ENCODE measurements at regions not wholly inside any gene's neighbourhood (a gene's known extent, or its start where the extent isn't known, plus 50 kb on each side); places are given as distances from the start of the nearest gene placed in this dataset.
A peak's percentile ranks its signal among the peaks of the same experiment; 100 is the strongest.

GRCh38 chr17:71412803-71413202 is 708.0 kb upstream of the SOX9 start:
- Histone ChIP-seq H3K36me3 (ENCODE audit: control insufficient read depth, insufficient read depth, low read length) (no peaks in the 10 kb centered on the region), H3K27ac (ENCODE audit: low read length) (no peak overlapping the region; the same call in 1 of the 2 replicates), H3K9me3 (ENCODE audit: control insufficient read depth, insufficient read depth, low read depth, low read length) (peaks cover 7% of the 10 kb centered on the region; the same call in 1 of the 2 replicates), H3K4me1 (ENCODE audit: control insufficient read depth, insufficient read depth, low read length) (no peaks in the 10 kb centered on the region), H3K27me3 (ENCODE audit: control insufficient read depth, insufficient read depth, low read length) (no peaks in the 10 kb centered on the region), H3K4me3 (ENCODE audit: low read depth in 2 of 2, low read length in 2 of 2) (no peak overlapping the region)
- ChIA-PET CTCF (no interaction called here), POLR2A (interaction anchor here (0.5 kb wide), 1 partner anchor 40 kb away, joined by 3 read pairs; no protein-coding TSS in a partner anchor)
- intact Hi-C loops (cut with micrococcal nuclease; ENCODE audit: unreplicated experiment) (no loop called here), in situ Hi-C loops (cut with HindIII; ENCODE audit: low pct_unique_long_range_greater_than_20kb, low sequenced_read_pairs) (no loop called here)
- TF ChIP-seq SIN3A (IDR thresholded peaks at IDR 0.05; ENCODE audit: borderline replicate concordance, insufficient read depth, low read depth, low read length), result no peak
- BruUV-seq (replicated peaks), result no TSS peak
- DNase-seq (ENCODE audit: low read depth, low spot score), result peak; percentile 93
- peak; percentile 98 for ATAC-seq

DNA sequence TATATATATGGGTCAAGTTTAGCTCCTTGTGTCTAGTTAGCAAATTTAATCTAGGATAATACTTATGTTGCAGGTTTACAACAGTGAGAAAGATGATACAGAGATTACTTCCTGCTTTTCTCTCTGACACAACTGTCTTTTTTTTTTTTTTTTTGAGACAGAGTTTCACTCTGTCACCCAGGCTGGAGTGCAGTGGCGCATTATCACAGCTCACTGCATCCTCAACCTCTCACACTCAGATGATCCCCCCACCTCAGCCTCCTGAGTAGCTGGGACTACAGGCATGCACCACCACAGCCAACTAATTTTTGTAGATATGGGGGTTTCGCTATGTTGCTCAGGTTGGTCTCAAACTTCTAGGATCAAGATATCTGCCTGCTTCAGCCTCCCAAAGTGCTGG is 706.9 kb upstream of the SOX9 start:
- BruUV-seq (replicated peaks), result no TSS peak
- H3K9me3 ChIP-seq (ENCODE audit: control insufficient read depth, insufficient read depth, low read depth, low read length), result peaks cover 14% of the 10 kb centered on the region; the same call in 1 of the 2 replicates
- TF ChIP-seq REST (IDR thresholded peaks at IDR 0.05; ENCODE audit: insufficient read depth in 1 of 2, low read depth in 2 of 2, low read length in 1 of 2), result no peak
- TF ChIP-seq TCF7L2 (IDR thresholded peaks at IDR 0.05; ENCODE audit: low read depth, low read length), result no peak
- TF ChIP-seq POLR2AphosphoS5 (IDR thresholded peaks at IDR 0.05; ENCODE audit: low read depth, low read length), result no peak
- no peak for TF ChIP-seq CTCF (IDR thresholded peaks at IDR 0.05)
- TF ChIP-seq SIN3A (IDR thresholded peaks at IDR 0.05; ENCODE audit: borderline replicate concordance, insufficient read depth, low read depth, low read length), result no peak
- H3K27ac ChIP-seq (ENCODE audit: low read length), result no peak overlapping the region
- CTCF ChIA-PET, result no interaction called here
- ATAC-seq (no peak), DNase-seq (ENCODE audit: low read depth, low spot score) (no peak)
- intact Hi-C loops (cut with micrococcal nuclease; ENCODE audit: unreplicated experiment) (no loop called here), in situ Hi-C loops (cut with HindIII; ENCODE audit: low pct_unique_long_range_greater_than_20kb, low sequenced_read_pairs) (no loop called here)
- H3K36me3 ChIP-seq (ENCODE audit: control insufficient read depth, insufficient read depth, low read length), result no peaks in the 10 kb centered on the region
- no peaks in the 10 kb centered on the region for H3K4me1 ChIP-seq (ENCODE audit: control insufficient read depth, insufficient read depth, low read length)
- H3K4me3 ChIP-seq (ENCODE audit: low read depth in 2 of 2, low read length in 2 of 2), result no peak overlapping the region
- no peaks in the 10 kb centered on the region for H3K27me3 ChIP-seq (ENCODE audit: control insufficient read depth, insufficient read depth, low read length)
- POLR2A ChIA-PET, result no interaction called here

- ChIA-PET POLR2A (interaction anchor here (0.5 kb wide), 1 partner anchor 73 kb away, joined by 4 read pairs; no protein-coding TSS in a partner anchor), CTCF (no interaction called here)
- Histone ChIP-seq H3K9me3 (ENCODE audit: control insufficient read depth, insufficient read depth, low read depth, low read length) (peaks cover 15% of the 10 kb centered on the region; the same call in 1 of the 2 replicates), H3K27ac (ENCODE audit: low read length) (no peak overlapping the region), H3K36me3 (ENCODE audit: control insufficient read depth, insufficient read depth, low read length) (no peaks in the 10 kb centered on the region), H3K4me3 (ENCODE audit: low read depth in 2 of 2, low read length in 2 of 2) (no peak overlapping the region), H3K4me1 (ENCODE audit: control insufficient read depth, insufficient read depth, low read length) (no peaks in the 10 kb centered on the region), H3K27me3 (ENCODE audit: control insufficient read depth, insufficient read depth, low read length) (no peaks in the 10 kb centered on the region)
- ATAC-seq (no peak), DNase-seq (ENCODE audit: low read depth, low spot score) (no peak)
- in situ Hi-C loops (cut with HindIII; ENCODE audit: low pct_unique_long_range_greater_than_20kb, low sequenced_read_pairs), result no loop called here
- TF ChIP-seq POLR2AphosphoS5 (IDR thresholded peaks at IDR 0.05; ENCODE audit: low read depth, low read length) (no peak), REST (IDR thresholded peaks at IDR 0.05; ENCODE audit: insufficient read depth in 1 of 2, low read depth in 2 of 2, low read length in 1 of 2) (no peak), TCF7L2 (IDR thresholded peaks at IDR 0.05; ENCODE audit: low read depth, low read length) (no peak), SIN3A (IDR thresholded peaks at IDR 0.05; ENCODE audit: borderline replicate concordance, insufficient read depth, low read depth, low read length) (no peak), CTCF (IDR thresholded peaks at IDR 0.05) (no peak)
- no TSS peak for BruUV-seq (replicated peaks)
- intact Hi-C loops (cut with micrococcal nuclease; ENCODE audit: unreplicated experiment), result no loop called here
Observed at GRCh38 chr17:71417142-71417541, 703.7 kb upstream of the SOX9 start.

Measured in Panc1 (cell line).